ENCODE measurements at regions not wholly inside any gene's neighbourhood (a gene's known extent, or its start where the extent isn't known, plus 50 kb on each side); places are given as distances from the start of the nearest gene placed in this dataset.

DNA sequence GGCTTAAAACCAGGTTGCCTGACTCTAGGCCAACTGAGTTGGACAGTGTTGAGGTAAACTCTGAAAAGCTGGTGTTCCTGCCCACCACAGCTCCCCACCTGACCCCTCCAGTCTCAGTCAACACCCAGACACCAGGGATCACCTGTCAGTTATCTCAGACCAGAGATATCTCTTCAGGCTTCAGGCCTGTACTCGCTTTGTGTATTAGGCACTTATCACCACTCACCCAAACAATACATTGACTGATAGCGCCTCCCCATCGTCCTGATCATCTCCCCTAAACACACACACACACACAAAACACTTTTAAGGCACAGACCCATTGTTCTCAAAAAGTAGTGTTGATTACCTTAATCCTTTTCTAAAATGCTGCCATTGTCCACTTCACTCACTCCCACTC lies 111.5 kb downstream of the PLCE1 start:
- no peak overlapping the region for H3K4me3 ChIP-seq (ENCODE audit: low read depth, low read length)
- no peak for DNase-seq (ENCODE audit: low read depth)
- TF ChIP-seq, protein P1, sequence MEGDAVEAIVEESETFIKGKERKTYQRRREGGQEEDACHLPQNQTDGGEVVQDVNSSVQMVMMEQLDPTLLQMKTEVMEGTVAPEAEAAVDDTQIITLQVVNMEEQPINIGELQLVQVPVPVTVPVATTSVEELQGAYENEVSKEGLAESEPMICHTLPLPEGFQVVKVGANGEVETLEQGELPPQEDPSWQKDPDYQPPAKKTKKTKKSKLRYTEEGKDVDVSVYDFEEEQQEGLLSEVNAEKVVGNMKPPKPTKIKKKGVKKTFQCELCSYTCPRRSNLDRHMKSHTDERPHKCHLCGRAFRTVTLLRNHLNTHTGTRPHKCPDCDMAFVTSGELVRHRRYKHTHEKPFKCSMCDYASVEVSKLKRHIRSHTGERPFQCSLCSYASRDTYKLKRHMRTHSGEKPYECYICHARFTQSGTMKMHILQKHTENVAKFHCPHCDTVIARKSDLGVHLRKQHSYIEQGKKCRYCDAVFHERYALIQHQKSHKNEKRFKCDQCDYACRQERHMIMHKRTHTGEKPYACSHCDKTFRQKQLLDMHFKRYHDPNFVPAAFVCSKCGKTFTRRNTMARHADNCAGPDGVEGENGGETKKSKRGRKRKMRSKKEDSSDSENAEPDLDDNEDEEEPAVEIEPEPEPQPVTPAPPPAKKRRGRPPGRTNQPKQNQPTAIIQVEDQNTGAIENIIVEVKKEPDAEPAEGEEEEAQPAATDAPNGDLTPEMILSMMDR (conservative IDR thresholded peaks at IDR 0.05; ENCODE audit: low read depth, low read length) = no peak

DNA sequence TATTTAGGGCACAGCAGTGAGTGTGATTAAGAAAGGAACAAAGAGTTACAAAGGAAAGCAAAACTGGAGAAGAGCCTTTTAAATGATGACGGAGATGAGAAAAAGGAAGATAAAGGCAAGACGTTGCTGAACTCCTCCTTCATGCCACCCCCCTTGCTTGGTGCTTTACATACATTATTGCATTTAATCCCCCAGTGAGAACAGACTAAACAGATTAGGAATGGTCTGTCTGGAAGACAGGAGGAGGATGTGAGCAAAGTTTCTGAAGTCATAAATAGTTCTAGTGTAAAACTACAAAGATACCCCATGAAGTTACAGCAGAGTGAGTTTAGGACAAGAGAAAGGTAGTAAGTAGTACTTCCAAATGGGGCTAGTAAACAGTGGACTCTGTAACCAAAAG lies 113.5 kb downstream of the PLCE1 start:
- H3K4me3 ChIP-seq (ENCODE audit: low read depth, low read length) = no peak overlapping the region
- TF ChIP-seq, protein P1 (conservative IDR thresholded peaks at IDR 0.05; ENCODE audit: low read depth, low read length) = no peak
- DNase-seq (ENCODE audit: low read depth) = no peak

DNA sequence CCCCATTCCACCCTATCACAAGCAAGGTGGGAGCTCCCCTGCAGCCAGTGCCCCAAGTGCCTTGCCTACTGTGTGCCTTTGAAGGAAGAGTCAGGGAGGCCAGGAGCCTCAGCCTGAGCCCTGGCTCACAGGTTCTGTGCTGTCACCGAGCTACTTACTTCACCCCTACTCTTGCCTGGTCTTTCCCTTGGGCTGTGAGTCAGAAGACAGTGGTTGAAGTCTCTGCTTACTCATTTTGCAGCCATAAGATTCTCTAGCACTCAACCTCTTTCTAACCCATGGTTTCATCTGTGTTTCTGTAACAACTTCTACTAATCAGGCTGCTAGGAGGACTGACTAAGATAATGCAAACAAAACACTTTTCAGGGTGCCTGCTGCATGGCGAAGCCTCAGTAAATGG lies 114.5 kb downstream of the PLCE1 start:
- no peak for DNase-seq (ENCODE audit: low read depth)
- TF ChIP-seq, protein P1 (conservative IDR thresholded peaks at IDR 0.05; ENCODE audit: low read depth, low read length) = no peak

DNA sequence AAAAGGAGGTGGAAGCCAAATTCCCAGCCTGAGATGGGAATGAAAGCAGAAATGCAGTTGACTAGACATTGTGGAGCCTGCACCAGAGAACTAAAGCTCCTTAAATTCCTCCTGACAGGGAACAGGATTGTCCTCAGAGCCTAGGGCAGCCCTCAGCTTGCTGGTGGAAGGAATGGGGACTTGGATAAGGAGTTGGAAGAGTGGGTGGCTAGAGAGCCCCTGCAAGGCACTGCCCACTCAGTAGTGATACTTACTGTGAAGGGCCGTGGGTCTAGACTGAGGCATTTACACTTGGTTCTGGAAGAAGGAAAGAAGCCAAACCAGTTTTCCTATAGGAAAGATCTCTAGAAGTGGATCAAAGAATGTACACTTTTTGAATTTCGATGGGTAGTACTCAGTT lies 117.6 kb downstream of the PLCE1 start:
- DNase-seq (ENCODE audit: low read depth) = no peak
- H3K4me3 ChIP-seq (ENCODE audit: low read depth, low read length) = no peak overlapping the region
- TF ChIP-seq, protein P1 (conservative IDR thresholded peaks at IDR 0.05; ENCODE audit: low read depth, low read length) = no peak

More for the DNA sequence above, 114.5 kb downstream of the PLCE1 start:
- no peak overlapping the region for H3K4me3 ChIP-seq (ENCODE audit: low read depth, low read length)

DNA sequence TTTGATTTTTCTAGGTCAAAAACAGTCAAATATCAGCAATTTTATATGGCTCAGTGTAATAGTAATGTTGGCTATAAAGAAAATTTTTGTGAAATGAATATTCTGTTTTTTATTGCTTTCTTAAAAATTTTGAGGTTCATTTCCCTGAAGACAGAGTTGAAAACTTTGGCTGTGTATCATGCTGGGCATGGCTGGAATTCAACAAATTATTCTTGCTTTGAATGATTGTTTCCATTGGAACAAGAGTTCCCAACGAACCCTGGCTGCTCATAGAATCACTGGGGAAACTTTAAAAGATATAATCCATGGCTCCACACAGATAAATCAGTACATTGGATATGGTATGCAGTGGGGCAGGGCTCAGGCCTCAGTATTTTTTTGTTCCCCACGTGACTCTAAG lies 118.6 kb downstream of the PLCE1 start:
- TF ChIP-seq, protein P1 (conservative IDR thresholded peaks at IDR 0.05; ENCODE audit: low read depth, low read length) = no peak
- no peak overlapping the region for H3K4me3 ChIP-seq (ENCODE audit: low read depth, low read length)
- DNase-seq (ENCODE audit: low read depth) = no peak

DNA sequence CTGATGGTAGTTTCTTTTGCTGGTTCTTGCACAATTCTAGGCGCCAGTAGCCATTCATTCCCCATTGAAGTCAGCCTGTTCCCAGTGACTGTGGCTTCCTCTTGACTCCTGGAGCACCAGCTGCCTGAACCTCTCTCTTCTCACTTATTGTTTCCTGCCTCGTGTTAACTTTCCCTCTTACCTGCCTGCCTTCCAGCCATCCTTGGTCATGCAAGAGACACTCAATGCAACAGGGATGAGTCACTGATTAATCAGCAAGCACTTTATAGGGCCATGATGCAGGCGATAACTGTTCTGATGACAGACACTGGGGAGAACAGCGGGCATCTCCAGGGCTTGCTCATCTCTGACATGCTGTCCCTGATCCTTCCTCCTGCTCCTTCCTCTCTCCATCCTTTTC lies 122.0 kb downstream of the PLCE1 start:
- no peak for DNase-seq (ENCODE audit: low read depth)
- TF ChIP-seq, protein P1 (conservative IDR thresholded peaks at IDR 0.05; ENCODE audit: low read depth, low read length) = no peak
- no peak overlapping the region for H3K4me3 ChIP-seq (ENCODE audit: low read depth, low read length)

DNA sequence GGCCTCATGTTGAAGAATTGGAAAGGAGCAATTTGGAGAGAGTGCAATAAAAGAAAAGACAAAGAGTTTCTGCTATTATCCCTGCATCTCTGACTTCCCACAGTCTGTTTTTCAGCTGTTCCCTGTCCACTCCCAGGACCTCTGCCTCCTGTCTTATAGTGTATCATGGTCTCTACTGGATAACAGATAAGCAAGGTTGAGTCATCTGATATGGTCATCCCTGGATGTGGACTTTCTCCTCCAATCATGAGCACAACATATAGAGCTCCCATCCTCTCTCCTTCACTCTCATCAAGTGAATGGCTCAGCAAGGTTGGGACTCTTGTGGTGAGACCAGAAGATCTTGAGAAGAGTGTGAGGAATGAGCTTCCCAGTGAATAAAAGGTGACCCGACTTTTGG lies 123.1 kb downstream of the PLCE1 start:
- no peak for DNase-seq (ENCODE audit: low read depth)
- H3K4me3 ChIP-seq (ENCODE audit: low read depth, low read length) = no peak overlapping the region
- TF ChIP-seq, protein P1 (conservative IDR thresholded peaks at IDR 0.05; ENCODE audit: low read depth, low read length) = no peak
